Activated CD8-positive, alpha-beta T cell treated with anti-CD3 and anti-CD28 coated beads for 36 hours (primary cell): ENCODE measurements at regions not wholly inside any gene's neighbourhood (a gene's known extent, or its start where the extent isn't known, plus 50 kb on each side); places are given as distances from the start of the nearest gene placed in this dataset.

ENCODE experiments used
- ATAC-seq: fragments of 200-7000 bp; cut with Tn5 transposase; one replicate; pipeline ENCODE4 v1.10.0; 2021; ENCODE audit warnings: mild to moderate bottlenecking, moderate library complexity
- CTCF ChIA-PET: fragments of 350-600 bp; sonication (Branson Sonifier 250); formaldehyde crosslinking; loops from one replicate; lab custom pipeline; 2021; ENCODE audit warnings: antibody characterized with exemption; lab: Charles Lee
- POLR2A ChIA-PET: fragments of 350-600 bp; sonication (Branson Sonifier 250); formaldehyde crosslinking; loops from one replicate; lab custom pipeline; 2021; ENCODE audit warnings: antibody characterized with exemption; lab: Charles Lee
- DNase-seq: peaks from one replicate; pipeline ENCODE4 v3.0.0-alpha.2; 2020
- H3K27ac Mint-ChIP-seq: one replicate; pipeline ENCODE4 v1.8.0; 2021; ENCODE audit warnings: mild to moderate bottlenecking, mixed read lengths
- H3K27me3 Mint-ChIP-seq: one replicate; pipeline ENCODE4 v1.8.0; 2021; ENCODE audit warnings: mixed read lengths
- H3K36me3 Mint-ChIP-seq: one replicate; pipeline ENCODE4 v1.8.0; 2021; ENCODE audit warnings: low read depth, mixed read lengths
- H3K4me1 Mint-ChIP-seq: one replicate; pipeline ENCODE4 v1.8.0; 2021; ENCODE audit warnings: low read depth, mixed read lengths
- H3K4me3 Mint-ChIP-seq: one replicate; pipeline ENCODE4 v1.8.0; 2021; ENCODE audit warnings: mild to moderate bottlenecking, moderate library complexity, mixed read lengths
- H3K9me3 Mint-ChIP-seq: one replicate; pipeline ENCODE4 v1.8.0; 2021; ENCODE audit warnings: mixed read lengths
- CTCF ChIP-seq: fragments of 200-600 bp; IDR thresholded peaks from one replicate; pipeline ENCODE4 v1.8.0; 2022; ENCODE audit warnings: antibody characterized with exemption, mild to moderate bottlenecking
- intact Hi-C: fragments of 100-400 bp; cut with micrococcal nuclease; formaldehyde crosslinking; loops from one replicate; pipeline ENCODE4 v1.10.0; 2022

GRCh38 chr4:26009502-26009901 lies 95.5 kb downstream of the SMIM20 start:
- ChIA-PET POLR2A (interaction anchor here (0.6 kb wide), 1 partner anchor 160 kb away, joined by 3 read pairs; no protein-coding TSS in a partner anchor), CTCF (interaction anchor here (1.0 kb wide), 1 partner anchor 22 kb away, joined by 3 read pairs; no protein-coding TSS in a partner anchor)
- H3K27me3 Mint-ChIP-seq = peaks cover 15% of the 10 kb centered on the region
- no peak for DNase-seq
- H3K27ac Mint-ChIP-seq = no peak overlapping the region
- TF ChIP-seq CTCF = no peak
- H3K36me3 Mint-ChIP-seq = no peaks in the 10 kb centered on the region
- no peak for ATAC-seq
- intact Hi-C loops = no loop called here
- no peaks in the 10 kb centered on the region for H3K4me1 Mint-ChIP-seq
- H3K9me3 Mint-ChIP-seq = peaks cover 4% of the 10 kb centered on the region
- H3K4me3 Mint-ChIP-seq = no peak overlapping the region

GRCh38 chr4:26010304-26010703 lies 96.3 kb downstream of the SMIM20 start:
- POLR2A ChIA-PET = interaction anchor here (0.6 to 1.1 kb wide), 2 partner anchors 113 to 159 kb away, joined by 3 read pairs; no protein-coding TSS in a partner anchor
- H3K36me3 Mint-ChIP-seq = no peaks in the 10 kb centered on the region
- no peak overlapping the region for H3K4me3 Mint-ChIP-seq
- CTCF ChIA-PET = interaction anchor here (0.8 to 1.0 kb wide), 2 partner anchors 22 to 401 kb away, joined by 3 read pairs; no protein-coding TSS in a partner anchor
- no peak for TF ChIP-seq CTCF
- peaks cover 15% of the 10 kb centered on the region for H3K27me3 Mint-ChIP-seq
- H3K9me3 Mint-ChIP-seq = peaks cover 4% of the 10 kb centered on the region
- no peak overlapping the region for H3K27ac Mint-ChIP-seq
- no peak for ATAC-seq
- DNase-seq = no peak
- intact Hi-C loops = no loop called here
- no peaks in the 10 kb centered on the region for H3K4me1 Mint-ChIP-seq

GRCh38 chr4:26013629-26014028 lies 99.6 kb downstream of the SMIM20 start:
- intact Hi-C loops = no loop called here
- ChIA-PET POLR2A (interaction anchor here (0.6 to 0.9 kb wide), 2 partner anchors 13 to 340 kb away, joined by 3 to 4 read pairs; no protein-coding TSS in a partner anchor), CTCF (interaction anchor here (1.8 kb wide), 1 partner anchor 26 kb away, joined by 7 read pairs; no protein-coding TSS in a partner anchor)
- no peak overlapping the region for H3K27ac Mint-ChIP-seq
- DNase-seq = no peak
- H3K36me3 Mint-ChIP-seq = no peaks in the 10 kb centered on the region
- no peak for TF ChIP-seq CTCF
- no peaks in the 10 kb centered on the region for H3K4me1 Mint-ChIP-seq
- H3K27me3 Mint-ChIP-seq = peaks cover 16% of the 10 kb centered on the region
- no peak for ATAC-seq
- H3K4me3 Mint-ChIP-seq = no peak overlapping the region
- peaks cover 2% of the 10 kb centered on the region for H3K9me3 Mint-ChIP-seq

GRCh38 chr4:26015133-26015651 lies 101.2 kb downstream of the SMIM20 start:
- TF ChIP-seq CTCF = no peak
- ChIA-PET POLR2A (interaction anchor here (0.8 kb wide), 1 partner anchor 1382 kb away, joined by 4 read pairs; no protein-coding TSS in a partner anchor), CTCF (interaction anchor here (0.8 to 1.1 kb wide), 2 partner anchors 26 to 27 kb away, joined by 3 read pairs; no protein-coding TSS in a partner anchor)
- ATAC-seq (no peak), DNase-seq (no peak)
- Mint-ChIP-seq H3K9me3 (no peaks in the 10 kb centered on the region), H3K4me1 (peaks cover 7% of the 10 kb centered on the region), H3K4me3 (no peak overlapping the region), H3K27ac (no peak overlapping the region), H3K27me3 (peaks cover 17% of the 10 kb centered on the region), H3K36me3 (no peaks in the 10 kb centered on the region)
- intact Hi-C loops = no loop called here

- DNase-seq (no peak), ATAC-seq (no peak)
- peaks cover 11% of the 10 kb centered on the region for H3K4me1 Mint-ChIP-seq
- intact Hi-C loops = no loop called here
- peaks cover 17% of the 10 kb centered on the region for H3K27me3 Mint-ChIP-seq
- no peak for TF ChIP-seq CTCF
- H3K36me3 Mint-ChIP-seq = no peaks in the 10 kb centered on the region
- POLR2A ChIA-PET = no interaction called here
- H3K9me3 Mint-ChIP-seq = no peaks in the 10 kb centered on the region
- CTCF ChIA-PET = interaction anchor here (2.0 kb wide), 1 partner anchor 28 kb away, joined by 6 read pairs; no protein-coding TSS in a partner anchor
- no peak overlapping the region for H3K27ac Mint-ChIP-seq
- H3K4me3 Mint-ChIP-seq = no peak overlapping the region
Observed at GRCh38 chr4:26015906-26016305, 101.9 kb downstream of the SMIM20 start.
